Keratinocyte (primary cell): ENCODE measurements at regions not wholly inside any gene's neighbourhood (a gene's known extent, or its start where the extent isn't known, plus 50 kb on each side); places are given as distances from the start of the nearest gene placed in this dataset.

Experiments
- DNase-seq: peaks from one replicate; pipeline ENCODE4 v3.0.0-alpha.2; 2011; ENCODE audit warnings: low read depth, missing footprints, low spot score
- FAIRE-seq: peaks from 2 replicates; lab custom pipeline; 2011; peaks lifted over from hg19 to GRCh38; lab: Jason Lieb, UNC
- H2AFZ ChIP-seq: 2 replicates; pipeline ENCODE4 v1.6.0; 2012; ENCODE audit warnings: low read length, control low read depth, inconsistent platforms; ENCODE audit not compliant: control insufficient read depth
- H3K27ac ChIP-seq: 2 replicates; pipeline ENCODE4 v1.5.1; 2011; ENCODE audit warnings: low read length; ENCODE audit not compliant: control insufficient read depth, insufficient read depth
- H3K27me3 ChIP-seq: 3 replicates; pipeline ENCODE4 v1.6.0; 2011; ENCODE audit warnings: low read length; ENCODE audit not compliant: control insufficient read depth, insufficient read depth; ENCODE audit errors: extremely low read depth
- H3K36me3 ChIP-seq, 2 experiments: 2 replicates in 1 of 2; 3 replicates in 1 of 2; pipeline ENCODE4 v1.5.1; 2011; ENCODE audit warnings: low read length in 2 of 2, mild to moderate bottlenecking in 1 of 2; ENCODE audit not compliant: control insufficient read depth in 2 of 2, insufficient read depth in 2 of 2; ENCODE audit errors: extremely low read depth in 1 of 2
- H3K4me1 ChIP-seq: 3 replicates; pipeline ENCODE4 v1.5.1; 2011; ENCODE audit warnings: low read length; ENCODE audit not compliant: control insufficient read depth, insufficient read depth; ENCODE audit errors: extremely low read depth
- H3K4me2 ChIP-seq: 3 replicates; pipeline ENCODE4 v1.6.0; 2011; ENCODE audit warnings: low read depth, low read length; ENCODE audit not compliant: control insufficient read depth, insufficient read depth; ENCODE audit errors: extremely low read depth
- H3K4me3 ChIP-seq, 3 experiments: fragments of 200-600 bp in 1 of 3; sonication (generic) in 1 of 3; 2 replicates in 2 of 3; 3 replicates in 1 of 3; pipeline ENCODE4 v1.5.1; 2011 to 2016; ENCODE audit warnings: low read length in 3 of 3, mild to moderate bottlenecking in 3 of 3, control low read depth in 2 of 3, inconsistent platforms in 1 of 3, low read depth in 1 of 3, mixed read lengths in 1 of 3, mixed run types in 1 of 3, moderate library complexity in 1 of 3; ENCODE audit not compliant: control insufficient read depth in 2 of 3, insufficient read depth in 2 of 3; ENCODE audit errors: extremely low read depth in 1 of 3
- H3K79me2 ChIP-seq: 2 replicates; pipeline ENCODE4 v1.6.0; 2012; ENCODE audit warnings: low read length; ENCODE audit not compliant: control insufficient read depth, insufficient read depth
- H3K9ac ChIP-seq: 3 replicates; pipeline ENCODE4 v1.6.0; 2011; ENCODE audit warnings: low read length; ENCODE audit not compliant: control insufficient read depth, insufficient read depth; ENCODE audit errors: extremely low read depth
- H3K9me1 ChIP-seq: 3 replicates; pipeline ENCODE4 v1.6.0; 2011; ENCODE audit warnings: low read length; ENCODE audit not compliant: control insufficient read depth, insufficient read depth; ENCODE audit errors: extremely low read depth
- H3K9me3 ChIP-seq: 2 replicates; pipeline ENCODE4 v1.5.1; 2012; ENCODE audit warnings: low read depth, low read length; ENCODE audit not compliant: control insufficient read depth
- H4K20me1 ChIP-seq: 3 replicates; pipeline ENCODE4 v1.6.0; 2011; ENCODE audit warnings: low read length; ENCODE audit not compliant: control insufficient read depth, insufficient read depth; ENCODE audit errors: extremely low read depth
- CTCF ChIP-seq, 3 experiments: IDR thresholded peaks in 1 of 3; conservative IDR thresholded peaks in 1 of 3; optimal IDR thresholded peaks in 1 of 3; 2 replicates in 2 of 3; 3 replicates in 1 of 3; pipeline versions ENCODE3 to v1.5.1; 2011; ENCODE audit warnings: low read length in 3 of 3, mild to moderate bottlenecking in 3 of 3, moderate library complexity in 2 of 3, control low read depth in 1 of 3, inconsistent platforms in 1 of 3; ENCODE audit not compliant: insufficient read depth in 2 of 3; ENCODE audit errors: extremely low read depth in 1 of 3
- EZH2 ChIP-seq: IDR thresholded peaks from one replicate; pipeline ENCODE4 v1.6.1; 2012; ENCODE audit warnings: inconsistent platforms, mild to moderate bottlenecking, low read length, moderate library complexity
- dilution Hi-C: fragments of 300-500 bp; cut with MboI; formaldehyde crosslinking; loops from one replicate; pipeline ENCODE4 v1.7.0; 2020; ENCODE audit warnings: low sequenced_read_pairs; ENCODE audit not compliant: extremely low pct_ligation_motif_present

GRCh38 chr2:176557821-176558220 lies 288.6 kb downstream of the MTX2 start:
- Histone ChIP-seq H3K4me3 (no peak overlapping the region), H3K4me2 (no peak overlapping the region), H3K9me1 (no peaks in the 10 kb centered on the region), H3K36me3 (no peaks in the 10 kb centered on the region), H4K20me1 (no peaks in the 10 kb centered on the region), H3K79me2 (no peaks in the 10 kb centered on the region), H3K27ac (no peak overlapping the region), H3K27me3 (no peaks in the 10 kb centered on the region), H3K9me3 (no peaks in the 10 kb centered on the region), H3K4me1 (peaks cover 4% of the 10 kb centered on the region), H2AFZ (no peak overlapping the region), H3K9ac (no peak overlapping the region)
- dilution Hi-C loops = no loop called here
- FAIRE-seq = no peak
- no peak for DNase-seq
- no peak for TF ChIP-seq EZH2
- no peak for TF ChIP-seq CTCF (optimal IDR thresholded peaks at IDR 0.05 in 1 of 3, IDR thresholded peaks at IDR 0.05 in 1 of 3, conservative IDR thresholded peaks at IDR 0.05 in 1 of 3; ENCODE audit: extremely low read depth in 1 of 3, insufficient read depth in 2 of 3, low read length in 3 of 3)

DNA sequence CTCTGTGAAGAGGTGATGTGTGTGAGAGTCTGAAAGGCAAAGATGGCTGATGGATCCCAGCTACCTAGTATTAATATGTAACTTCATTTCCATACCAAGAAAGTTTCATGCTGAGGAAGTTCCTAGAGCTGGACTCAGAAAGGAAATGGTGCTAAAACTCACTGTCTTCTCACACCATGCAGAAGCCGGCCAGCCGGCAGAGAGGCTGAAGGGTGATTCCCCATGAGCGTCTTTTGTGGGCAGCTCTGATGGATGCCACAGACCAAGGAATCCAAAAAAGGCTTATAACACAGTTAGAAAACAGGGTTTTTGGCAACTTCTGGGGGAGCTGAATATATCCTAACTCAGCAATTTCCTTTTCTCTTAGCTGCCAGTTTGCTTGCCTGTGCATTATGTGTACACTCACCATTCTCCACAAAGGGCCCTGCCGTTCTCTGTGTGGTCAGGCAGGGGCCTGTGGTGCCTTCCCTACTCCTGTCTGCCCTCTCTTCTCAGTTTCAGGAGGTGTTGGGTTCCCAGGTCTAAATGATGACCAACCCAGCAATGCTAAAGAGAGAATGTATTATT lies 289.4 kb downstream of the MTX2 start:
- Histone ChIP-seq H3K36me3 (no peaks in the 10 kb centered on the region), H3K27ac (no peak overlapping the region), H3K4me3 (no peak overlapping the region), H3K4me1 (peaks cover 4% of the 10 kb centered on the region), H3K9me3 (no peaks in the 10 kb centered on the region), H3K9me1 (no peaks in the 10 kb centered on the region), H2AFZ (no peak overlapping the region), H3K4me2 (no peak overlapping the region), H3K27me3 (peaks cover 4% of the 10 kb centered on the region), H4K20me1 (no peaks in the 10 kb centered on the region), H3K9ac (no peak overlapping the region), H3K79me2 (no peaks in the 10 kb centered on the region)
- dilution Hi-C loops = no loop called here
- TF ChIP-seq CTCF (optimal IDR thresholded peaks at IDR 0.05 in 1 of 3, IDR thresholded peaks at IDR 0.05 in 1 of 3, conservative IDR thresholded peaks at IDR 0.05 in 1 of 3; ENCODE audit: extremely low read depth in 1 of 3, insufficient read depth in 2 of 3, low read length in 3 of 3) (no peak), EZH2 (no peak)
- FAIRE-seq = no peak
- DNase-seq = no peak
